ENCODE measurements at regions not wholly inside any gene's neighbourhood (a gene's known extent, or its start where the extent isn't known, plus 50 kb on each side); places are given as distances from the start of the nearest gene placed in this dataset.
A peak's percentile ranks its signal among the peaks of the same experiment; 100 is the strongest.
"Not testable (repeated sequence)": the region's sequence is repeated elsewhere in the genome, so short reads cannot be mapped to it uniquely, and the experiment has no call there.

DNA sequence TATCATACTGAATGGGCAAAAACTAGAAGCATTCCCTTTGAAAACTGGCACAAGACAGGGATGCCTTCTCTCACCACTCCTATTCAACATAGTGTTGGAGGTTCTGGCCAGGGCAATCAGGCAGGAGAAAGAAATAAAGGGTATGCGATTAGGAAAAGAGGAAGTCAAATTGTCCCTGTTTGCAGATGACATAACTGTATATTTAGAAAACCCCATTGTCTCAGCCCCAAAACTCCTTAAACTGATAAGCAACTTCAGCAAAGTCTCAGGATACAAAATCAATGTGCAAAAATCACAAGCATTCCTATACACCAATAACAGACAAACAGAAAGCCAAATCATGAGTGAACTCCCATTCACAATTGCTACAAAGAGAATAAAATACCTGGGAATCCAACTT lies 52.5 kb upstream of the CCDC71L start:
- FAIRE-seq; H3K4me1 ChIP-seq; H3K27me3 ChIP-seq; ATAC-seq; H3K36me3 ChIP-seq; H3K4me3 ChIP-seq; H3K27ac ChIP-seq; intact Hi-C loops (cut with DNase I); DNase-seq; H3K9me3 ChIP-seq: not testable (repeated sequence)
- 84 to 90% methylated on average over 1 of the region's 1 CpG for WGBS, 2 donors

DNA sequence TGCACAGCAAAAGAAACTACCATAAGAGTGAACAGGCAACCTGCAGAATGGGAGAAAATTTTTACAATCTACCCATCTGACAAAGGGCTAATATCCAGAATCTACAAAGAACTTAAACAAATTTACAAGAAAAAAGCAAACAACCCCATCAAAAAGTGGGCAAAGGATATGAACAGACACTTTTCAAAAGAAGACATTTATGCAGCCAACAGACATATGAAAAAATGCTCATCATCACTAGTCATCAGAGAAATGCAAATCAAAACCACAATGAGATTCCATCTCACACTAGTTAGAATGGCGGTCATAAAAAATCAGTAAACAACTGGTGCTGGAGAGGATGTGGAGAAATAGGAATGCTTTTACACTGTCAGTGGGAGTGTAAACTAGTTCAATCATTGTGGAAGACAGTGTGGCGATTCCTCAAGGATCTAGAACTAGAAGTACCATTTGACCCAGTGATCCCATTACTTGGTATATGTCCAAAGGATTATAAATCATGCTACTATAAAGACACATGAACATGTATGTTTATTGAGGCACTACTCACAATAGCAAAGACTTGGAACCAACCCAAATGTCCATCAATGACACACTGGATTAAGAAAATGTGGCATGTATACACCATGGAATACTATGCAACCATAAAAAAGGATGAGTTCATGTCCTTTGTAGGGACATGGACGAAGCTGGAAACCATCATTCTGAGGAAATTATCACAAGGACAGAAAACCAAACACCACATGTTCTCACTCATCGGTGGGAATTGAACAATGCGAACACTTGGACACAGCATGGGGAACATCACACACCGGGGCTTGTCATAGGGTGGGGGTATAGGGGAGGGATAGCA lies 53.9 kb upstream of the CCDC71L start:
- ATAC-seq; H3K4me1 ChIP-seq; H3K9me3 ChIP-seq; FAIRE-seq; intact Hi-C loops (cut with DNase I); H3K27me3 ChIP-seq; H3K4me3 ChIP-seq; DNase-seq; H3K36me3 ChIP-seq; H3K27ac ChIP-seq: not testable (repeated sequence)
- WGBS, 2 donors: 90 to 91% methylated on average over 6 of the region's 6 CpGs

DNA sequence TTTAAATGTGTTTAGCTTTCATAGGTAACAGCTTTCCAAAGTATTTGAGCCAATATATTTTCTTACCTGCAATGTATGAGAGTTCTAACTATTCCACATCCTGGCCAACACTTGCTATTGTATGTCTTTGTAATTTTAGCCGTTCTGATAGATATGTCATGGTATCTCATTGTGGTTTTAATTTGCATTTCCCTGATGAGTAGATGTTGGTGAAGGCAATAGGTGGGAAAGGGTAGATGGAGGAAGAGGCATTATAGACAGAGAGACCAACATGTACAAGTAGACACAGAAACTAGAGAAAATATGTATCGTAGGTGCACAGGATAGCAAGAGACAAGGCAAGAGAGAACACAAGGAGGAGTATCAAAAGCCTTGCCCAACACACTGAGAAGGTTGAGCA lies 54.8 kb upstream of the CCDC71L start:
- H3K36me3 ChIP-seq: no peaks in the 10 kb centered on the region
- no peak for DNase-seq
- intact Hi-C loops (cut with DNase I): no loop called here
- H3K4me3 ChIP-seq: no peak overlapping the region
- peaks cover 0 to 4% (median 0%) of the 10 kb centered on the region in 3 donors for H3K4me1 ChIP-seq
- no peak overlapping the region for H3K27ac ChIP-seq
- no peaks in the 10 kb centered on the region for H3K27me3 ChIP-seq
- TF ChIP-seq, protein P1, sequence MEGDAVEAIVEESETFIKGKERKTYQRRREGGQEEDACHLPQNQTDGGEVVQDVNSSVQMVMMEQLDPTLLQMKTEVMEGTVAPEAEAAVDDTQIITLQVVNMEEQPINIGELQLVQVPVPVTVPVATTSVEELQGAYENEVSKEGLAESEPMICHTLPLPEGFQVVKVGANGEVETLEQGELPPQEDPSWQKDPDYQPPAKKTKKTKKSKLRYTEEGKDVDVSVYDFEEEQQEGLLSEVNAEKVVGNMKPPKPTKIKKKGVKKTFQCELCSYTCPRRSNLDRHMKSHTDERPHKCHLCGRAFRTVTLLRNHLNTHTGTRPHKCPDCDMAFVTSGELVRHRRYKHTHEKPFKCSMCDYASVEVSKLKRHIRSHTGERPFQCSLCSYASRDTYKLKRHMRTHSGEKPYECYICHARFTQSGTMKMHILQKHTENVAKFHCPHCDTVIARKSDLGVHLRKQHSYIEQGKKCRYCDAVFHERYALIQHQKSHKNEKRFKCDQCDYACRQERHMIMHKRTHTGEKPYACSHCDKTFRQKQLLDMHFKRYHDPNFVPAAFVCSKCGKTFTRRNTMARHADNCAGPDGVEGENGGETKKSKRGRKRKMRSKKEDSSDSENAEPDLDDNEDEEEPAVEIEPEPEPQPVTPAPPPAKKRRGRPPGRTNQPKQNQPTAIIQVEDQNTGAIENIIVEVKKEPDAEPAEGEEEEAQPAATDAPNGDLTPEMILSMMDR (IDR thresholded peaks at IDR 0.05): no peak
- FAIRE-seq: no peak
- ATAC-seq: no peak
- WGBS, 2 donors: 90 to 95% methylated on average over 2 of the region's 2 CpGs
- H3K9me3 ChIP-seq: no peaks in the 10 kb centered on the region

DNA sequence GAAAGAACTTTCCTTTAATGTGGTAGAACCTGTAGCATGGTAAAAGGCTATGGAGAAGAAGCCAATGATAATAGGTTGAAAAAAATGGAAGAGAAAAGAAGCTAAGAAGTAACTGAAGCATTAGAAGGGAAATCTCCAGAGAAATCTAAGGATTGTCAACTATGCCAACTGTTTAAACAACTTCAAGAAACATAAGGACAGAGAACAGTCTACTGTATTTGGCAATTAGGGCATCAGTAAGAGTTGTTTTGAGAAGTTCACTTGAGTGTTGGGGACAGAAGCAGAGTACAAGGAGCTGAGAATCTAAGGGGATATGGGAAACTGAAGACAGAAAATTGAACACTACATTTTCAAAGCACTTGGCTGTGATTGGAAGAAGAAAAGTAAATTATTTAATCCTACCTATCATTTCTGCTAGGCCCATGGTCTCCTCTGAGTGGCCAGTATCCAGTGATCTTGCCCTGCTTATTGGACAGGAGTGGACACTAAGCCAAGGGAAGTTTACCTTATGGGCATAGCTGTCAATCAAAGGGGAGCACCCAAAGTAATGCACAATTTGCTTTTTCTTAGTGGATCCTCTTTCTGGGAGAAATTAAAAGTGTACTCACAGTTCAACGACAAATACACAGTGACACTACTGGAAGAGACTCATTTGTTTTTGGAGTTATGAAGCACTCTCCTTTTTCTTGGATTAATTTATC lies 56.4 kb upstream of the CCDC71L start:
- H3K27me3 ChIP-seq: no peaks in the 10 kb centered on the region
- H3K4me1 ChIP-seq: peaks cover 0 to 4% (median 0%) of the 10 kb centered on the region in 3 donors
- no peaks in the 10 kb centered on the region for H3K9me3 ChIP-seq
- H3K27ac ChIP-seq: peak overlapping the region in 2 of 4 donors; percentile 31 to 46
- no peaks in the 10 kb centered on the region for H3K36me3 ChIP-seq
- peak in 1 of 4 donors; percentile 16 for ATAC-seq
- 80 to 97% methylated on average over 1 of the region's 1 CpG for WGBS, 2 donors
- DNase-seq: no peak
- no peak overlapping the region for H3K4me3 ChIP-seq
- FAIRE-seq: no peak
- intact Hi-C loops (cut with DNase I): no loop called here
- TF ChIP-seq, protein P1 (IDR thresholded peaks at IDR 0.05): no peak

DNA sequence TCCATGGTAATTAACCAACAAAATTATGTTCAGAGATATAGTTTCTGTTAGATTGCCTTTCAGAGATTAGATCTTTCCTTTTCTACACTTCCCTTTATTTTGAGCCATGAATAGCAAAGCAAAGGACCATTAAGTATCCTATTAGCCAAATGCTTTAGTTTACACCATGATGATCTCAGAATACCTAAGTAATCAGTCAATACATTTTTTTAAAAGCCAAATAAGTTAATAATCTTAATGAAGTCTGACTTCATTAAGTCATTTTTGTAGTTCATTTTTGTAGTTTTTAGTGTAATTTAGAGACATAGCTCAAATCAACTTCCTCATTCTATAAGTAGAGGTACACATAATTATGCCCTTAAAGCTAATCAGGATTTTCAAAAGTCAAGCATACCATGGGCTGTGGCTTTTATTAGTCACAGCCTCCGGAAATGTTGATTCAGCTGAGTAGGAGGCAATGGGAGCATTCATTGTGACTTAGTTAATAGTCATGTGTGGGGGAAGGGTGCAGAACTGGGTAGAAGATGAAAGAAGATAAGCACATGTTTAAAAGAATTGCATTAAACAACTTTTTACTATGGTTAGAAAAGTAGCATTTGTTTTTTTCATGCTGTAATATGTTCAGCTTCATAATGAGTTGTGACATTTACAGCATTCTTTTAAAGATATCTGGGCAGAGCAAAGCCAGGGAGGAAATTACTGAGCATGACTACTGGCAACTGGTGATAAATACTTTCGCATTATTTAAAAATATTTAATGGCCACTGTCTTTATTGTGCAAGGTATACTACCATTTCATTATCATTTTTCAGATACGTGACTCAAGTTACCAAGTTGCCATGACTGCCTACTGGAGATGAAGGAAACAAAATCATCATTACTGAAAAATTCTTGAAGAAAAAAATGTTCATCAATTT lies 57.3 kb upstream of the CCDC71L start:
- DNase-seq (peak in 2 of 6 donors; percentile 5 to 37), ATAC-seq (peak in 3 of 4 donors; percentile 67 to 93 (median 92)), FAIRE-seq (no peak)
- H3K9me3 ChIP-seq: no peaks in the 10 kb centered on the region
- H3K4me1 ChIP-seq: peaks cover 0 to 4% (median 0%) of the 10 kb centered on the region in 3 donors
- TF ChIP-seq, protein P1 (IDR thresholded peaks at IDR 0.05): no peak
- no peaks in the 10 kb centered on the region for H3K27me3 ChIP-seq
- no peak overlapping the region for H3K4me3 ChIP-seq
- WGBS, 2 donors: 41 to 67% methylated on average over 3 of the region's 3 CpGs
- peak overlapping the region in 2 of 4 donors; percentile 31 to 46 for H3K27ac ChIP-seq
- no peaks in the 10 kb centered on the region for H3K36me3 ChIP-seq
- intact Hi-C loops (cut with DNase I): no loop called here

All from pancreas (tissue), 10 donors.